OCI-M2 (cell line): ENCODE measurements at regions not wholly inside any gene's neighbourhood (a gene's known extent, or its start where the extent isn't known, plus 50 kb on each side); places are given as distances from the start of the nearest gene placed in this dataset.

ENCODE experiments used
- DNase-seq: peaks from one replicate; lab custom pipeline; 2025; ENCODE audit not compliant: unreplicated experiment; lab: John Stamatoyannopoulos, UW

- no peak for DNase-seq
These were observed 345.3 kb upstream of the LCORL start for GRCh38 chr4:18366892-18367291.

- DNase-seq: no peak
These were observed 344.6 kb upstream of the LCORL start for GRCh38 chr4:18366136-18366535.

- no peak for DNase-seq
These were observed 322.0 kb upstream of the LCORL start for GRCh38 chr4:18343581-18343980.

GRCh38 chr4:18342847-18343246 is 321.3 kb upstream of the LCORL start:
- no peak for DNase-seq

GRCh38 chr4:18321956-18322530 is 300.5 kb upstream of the LCORL start:
- no peak for DNase-seq

GRCh38 chr4:18319431-18319830 is 297.9 kb upstream of the LCORL start:
- DNase-seq: no peak

- no peak for DNase-seq
These were observed 297.3 kb upstream of the LCORL start for GRCh38 chr4:18318682-18319388.

GRCh38 chr4:18314731-18315130 is 293.2 kb upstream of the LCORL start:
- DNase-seq: no peak

GRCh38 chr4:18297684-18298083 is 276.1 kb upstream of the LCORL start:
- DNase-seq: no peak

GRCh38 chr4:18296411-18296810 is 274.9 kb upstream of the LCORL start:
- DNase-seq: no peak

GRCh38 chr4:18294846-18295245 is 273.3 kb upstream of the LCORL start:
- DNase-seq: no peak

- no peak for DNase-seq
These were observed 272.5 kb upstream of the LCORL start for GRCh38 chr4:18294021-18294420.

- no peak for DNase-seq
These were observed 270.9 kb upstream of the LCORL start for GRCh38 chr4:18292411-18292810.

- DNase-seq: no peak
These were observed 270.4 kb upstream of the LCORL start for GRCh38 chr4:18291981-18292380.

GRCh38 chr4:18291256-18291655 is 269.7 kb upstream of the LCORL start:
- no peak for DNase-seq

- no peak for DNase-seq
These were observed 263.8 kb upstream of the LCORL start for GRCh38 chr4:18285357-18285756.

- DNase-seq: no peak
These were observed 256.7 kb upstream of the LCORL start for GRCh38 chr4:18278244-18278643.

GRCh38 chr4:18262832-18263231 is 241.3 kb upstream of the LCORL start:
- DNase-seq: no peak

GRCh38 chr4:18252052-18252451 is 230.5 kb upstream of the LCORL start:
- DNase-seq: no peak

GRCh38 chr4:18250564-18250963 is 229.0 kb upstream of the LCORL start:
- no peak for DNase-seq

- DNase-seq: no peak
These were observed 227.1 kb upstream of the LCORL start for GRCh38 chr4:18248611-18249010.

GRCh38 chr4:18247189-18247588 is 225.6 kb upstream of the LCORL start:
- DNase-seq: no peak
